OCI-LY7 (cell line): ENCODE measurements at regions not wholly inside any gene's neighbourhood (a gene's known extent, or its start where the extent isn't known, plus 50 kb on each side); places are given as distances from the start of the nearest gene placed in this dataset.

ENCODE experiments used
- EZH2phosphoT487 ChIP-seq: fragments of 200-600 bp; sonication (generic); IDR thresholded peaks from 2 replicates; pipeline ENCODE4 v1.6.1; 2018; ENCODE audit warnings: low read depth, borderline replicate concordance, mild to moderate bottlenecking, mixed run types, antibody characterized with exemption, low read length, moderate library complexity, mixed read lengths
- TF ChIP-seq, protein P1 (sequence below): fragments of 200-600 bp; sonication (generic); conservative IDR thresholded peaks from 2 replicates; pipeline ENCODE4 v1.5.1; 2014; ENCODE audit warnings: mild to moderate bottlenecking, antibody characterized with exemption, low read length, moderate library complexity, mixed read lengths

DNA sequence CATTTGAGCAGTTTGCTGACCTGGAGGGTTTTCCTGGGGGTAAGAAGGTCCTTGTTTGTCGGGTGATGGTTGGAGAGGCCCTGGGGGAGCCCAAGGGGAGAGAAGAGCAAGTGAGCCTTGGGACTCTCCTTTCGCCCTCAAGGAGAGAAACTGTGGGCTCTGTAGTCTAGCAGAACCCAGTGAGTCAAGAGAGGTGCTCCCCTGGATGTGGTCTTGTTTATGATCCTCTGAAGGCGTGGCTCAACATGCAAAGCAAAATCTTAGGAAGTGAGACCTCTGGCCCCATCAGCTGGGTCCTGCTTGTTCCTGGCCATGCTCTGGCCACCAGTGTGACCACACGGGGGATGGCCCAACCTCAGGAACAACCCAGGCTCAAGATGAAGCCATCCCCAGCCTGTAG is 66.5 kb upstream of the ALX4 start:
- TF ChIP-seq, protein P1, sequence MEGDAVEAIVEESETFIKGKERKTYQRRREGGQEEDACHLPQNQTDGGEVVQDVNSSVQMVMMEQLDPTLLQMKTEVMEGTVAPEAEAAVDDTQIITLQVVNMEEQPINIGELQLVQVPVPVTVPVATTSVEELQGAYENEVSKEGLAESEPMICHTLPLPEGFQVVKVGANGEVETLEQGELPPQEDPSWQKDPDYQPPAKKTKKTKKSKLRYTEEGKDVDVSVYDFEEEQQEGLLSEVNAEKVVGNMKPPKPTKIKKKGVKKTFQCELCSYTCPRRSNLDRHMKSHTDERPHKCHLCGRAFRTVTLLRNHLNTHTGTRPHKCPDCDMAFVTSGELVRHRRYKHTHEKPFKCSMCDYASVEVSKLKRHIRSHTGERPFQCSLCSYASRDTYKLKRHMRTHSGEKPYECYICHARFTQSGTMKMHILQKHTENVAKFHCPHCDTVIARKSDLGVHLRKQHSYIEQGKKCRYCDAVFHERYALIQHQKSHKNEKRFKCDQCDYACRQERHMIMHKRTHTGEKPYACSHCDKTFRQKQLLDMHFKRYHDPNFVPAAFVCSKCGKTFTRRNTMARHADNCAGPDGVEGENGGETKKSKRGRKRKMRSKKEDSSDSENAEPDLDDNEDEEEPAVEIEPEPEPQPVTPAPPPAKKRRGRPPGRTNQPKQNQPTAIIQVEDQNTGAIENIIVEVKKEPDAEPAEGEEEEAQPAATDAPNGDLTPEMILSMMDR = no peak
- TF ChIP-seq EZH2phosphoT487 = no peak
